ENCODE measurements at regions not wholly inside any gene's neighbourhood (a gene's known extent, or its start where the extent isn't known, plus 50 kb on each side); places are given as distances from the start of the nearest gene placed in this dataset.

DNA sequence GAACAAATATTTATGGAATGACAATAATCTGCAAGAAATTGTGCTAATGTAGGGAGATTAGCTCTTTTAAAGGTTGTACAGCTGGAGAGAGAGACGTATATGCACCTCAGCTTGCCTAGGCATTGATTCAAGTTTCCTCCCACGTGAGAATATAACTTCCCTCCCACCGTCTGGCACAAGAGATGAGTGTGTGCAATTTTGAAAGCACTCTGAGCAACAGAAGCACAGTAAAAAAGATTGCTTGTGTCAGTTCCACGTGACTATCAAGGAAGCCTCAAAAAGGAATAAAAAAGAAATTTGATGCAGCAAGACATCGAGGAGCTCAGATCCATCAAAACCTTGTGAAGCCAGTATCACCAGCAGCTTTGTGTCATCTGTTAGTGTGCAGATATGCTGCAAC is 435.3 kb downstream of the TUSC7 start:
- ATAC-seq (no peak), DNase-seq (no peak)
- Histone ChIP-seq H3K9me3 (ENCODE audit: control insufficient read depth in 2 of 3, low read length in 3 of 3) (no peaks in the 10 kb centered on the region), H3K27me3 (ENCODE audit: control insufficient read depth in 2 of 2, insufficient read depth in 2 of 2, low read length in 2 of 2) (no peaks in the 10 kb centered on the region), H3K4me1 (ENCODE audit: control insufficient read depth in 2 of 2, insufficient read depth in 2 of 2, low read length in 2 of 2) (no peaks in the 10 kb centered on the region), H3K4me3 (ENCODE audit: low read length) (no peak overlapping the region), H3K27ac (ENCODE audit: low read depth, low read length) (no peak overlapping the region), H3K36me3 (ENCODE audit: control insufficient read depth in 2 of 3, insufficient read depth in 3 of 3, low read length in 3 of 3) (no peaks in the 10 kb centered on the region)
- peaks cover 0 to 2% (median 0%) of the 10 kb centered on the region in 7 donors for H3K4me1 Mint-ChIP-seq
- ChIA-PET CTCF (no interaction called here), POLR2A (no interaction called here)
- no peak overlapping the region for H3K27ac Mint-ChIP-seq
- H3K9me3 Mint-ChIP-seq: peaks cover 0 to 9% (median 0%) of the 10 kb centered on the region in 11 donors
- intact Hi-C loops (cut with micrococcal nuclease): no loop called here
- H3K36me3 Mint-ChIP-seq: no peaks in the 10 kb centered on the region
- no peaks in the 10 kb centered on the region for H3K27me3 Mint-ChIP-seq
- no peak overlapping the region for H3K4me3 Mint-ChIP-seq

DNA sequence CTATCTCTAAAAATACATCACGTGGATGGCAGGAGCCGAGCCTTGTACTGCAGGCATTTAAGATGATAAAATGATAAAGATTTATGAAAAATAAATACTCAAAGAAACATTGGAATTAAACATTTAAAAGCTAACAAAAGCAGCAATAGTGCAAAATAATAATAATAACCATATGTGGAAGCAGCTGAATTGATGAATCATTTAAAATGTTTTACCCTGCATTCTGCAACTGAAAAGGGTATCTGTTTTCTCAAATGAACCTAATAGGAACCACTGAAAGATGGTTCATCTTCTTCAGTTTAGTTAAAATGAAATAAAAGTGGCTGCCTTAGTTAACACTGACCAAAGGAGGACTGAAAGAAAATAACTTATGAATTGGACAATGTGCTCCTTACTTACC is 436.1 kb downstream of the TUSC7 start:
- Mint-ChIP-seq H3K27me3 (no peaks in the 10 kb centered on the region), H3K36me3 (no peaks in the 10 kb centered on the region), H3K4me1 (peaks cover 0 to 2% (median 0%) of the 10 kb centered on the region in 7 donors), H3K27ac (no peak overlapping the region), H3K4me3 (no peak overlapping the region), H3K9me3 (peaks cover 0 to 9% (median under 1%) of the 10 kb centered on the region in 11 donors)
- Histone ChIP-seq H3K4me3 (ENCODE audit: low read length) (no peak overlapping the region), H3K4me1 (ENCODE audit: control insufficient read depth in 2 of 2, insufficient read depth in 2 of 2, low read length in 2 of 2) (no peaks in the 10 kb centered on the region), H3K27me3 (ENCODE audit: control insufficient read depth in 2 of 2, insufficient read depth in 2 of 2, low read length in 2 of 2) (no peaks in the 10 kb centered on the region), H3K9me3 (ENCODE audit: control insufficient read depth in 2 of 3, low read length in 3 of 3) (no peaks in the 10 kb centered on the region), H3K27ac (ENCODE audit: low read depth, low read length) (no peak overlapping the region), H3K36me3 (ENCODE audit: control insufficient read depth in 2 of 3, insufficient read depth in 3 of 3, low read length in 3 of 3) (no peaks in the 10 kb centered on the region)
- POLR2A ChIA-PET: interaction anchor here (0.7 kb wide), 1 partner anchor 19 kb away, joined by 3 read pairs; no protein-coding TSS in a partner anchor
- intact Hi-C loops (cut with micrococcal nuclease): no loop called here
- ATAC-seq (no peak), DNase-seq (no peak)
- CTCF ChIA-PET: no interaction called here

DNA sequence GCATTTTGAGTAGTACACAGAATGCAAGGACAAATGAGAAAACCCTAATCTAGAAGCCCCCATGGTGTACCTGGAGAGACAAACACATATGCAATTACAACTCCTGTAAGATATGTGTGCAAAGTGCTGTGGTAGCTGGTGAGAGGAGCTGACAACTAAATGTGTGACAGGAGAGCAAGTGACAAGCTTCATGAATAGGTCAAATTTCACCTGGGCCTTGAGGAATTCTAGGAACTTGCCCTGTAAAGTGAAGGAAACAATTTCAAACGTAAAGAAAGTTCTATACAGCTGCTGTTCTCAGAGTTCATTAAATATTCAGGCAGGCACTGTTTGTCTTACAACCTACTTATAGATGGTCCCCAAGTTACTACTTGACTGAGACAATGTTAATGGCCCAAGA is 437.0 kb downstream of the TUSC7 start:
- intact Hi-C loops (cut with micrococcal nuclease): no loop called here
- no peak for ATAC-seq
- POLR2A ChIA-PET: no interaction called here

DNA sequence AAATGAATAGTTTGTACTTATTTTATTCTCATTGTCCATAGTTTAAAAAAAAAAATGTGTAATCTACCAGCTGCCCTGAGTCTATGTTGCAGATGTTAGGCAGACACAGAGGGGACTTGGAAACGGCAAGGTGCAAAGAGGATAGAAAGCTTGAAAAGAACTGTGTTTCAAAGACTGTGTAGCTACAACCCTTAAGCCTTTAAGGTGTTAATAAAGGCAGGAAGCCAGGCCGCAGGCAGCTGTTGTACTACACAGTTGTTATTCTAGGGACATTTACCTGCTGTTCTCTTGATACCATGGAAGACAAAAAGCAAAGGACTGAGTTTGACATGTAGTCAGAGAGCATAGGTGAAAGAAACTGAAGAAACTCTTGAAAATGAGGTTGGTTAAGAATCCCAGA is 440.0 kb downstream of the TUSC7 start:
- Mint-ChIP-seq H3K4me3 (no peak overlapping the region), H3K36me3 (no peaks in the 10 kb centered on the region), H3K4me1 (peaks cover 0 to 2% (median 0%) of the 10 kb centered on the region in 7 donors), H3K9me3 (peaks cover 0 to 13% (median 5%) of the 10 kb centered on the region in 11 donors), H3K27me3 (no peaks in the 10 kb centered on the region), H3K27ac (no peak overlapping the region)
- no peak for DNase-seq
- Histone ChIP-seq H3K4me3 (ENCODE audit: low read length) (no peak overlapping the region), H3K36me3 (ENCODE audit: control insufficient read depth in 2 of 3, insufficient read depth in 3 of 3, low read length in 3 of 3) (no peaks in the 10 kb centered on the region), H3K9me3 (ENCODE audit: control insufficient read depth in 2 of 3, low read length in 3 of 3) (no peaks in the 10 kb centered on the region), H3K27ac (ENCODE audit: low read depth, low read length) (no peak overlapping the region), H3K4me1 (ENCODE audit: control insufficient read depth in 2 of 2, insufficient read depth in 2 of 2, low read length in 2 of 2) (no peaks in the 10 kb centered on the region), H3K27me3 (ENCODE audit: control insufficient read depth in 2 of 2, insufficient read depth in 2 of 2, low read length in 2 of 2) (no peaks in the 10 kb centered on the region)
- CTCF ChIA-PET: no interaction called here
- intact Hi-C loops (cut with micrococcal nuclease): no loop called here
- no peak for ATAC-seq
- POLR2A ChIA-PET: no interaction called here

More for the DNA sequence above, 437.0 kb downstream of the TUSC7 start:
- no peaks in the 10 kb centered on the region for H3K36me3 Mint-ChIP-seq
- no peak overlapping the region for H3K27ac Mint-ChIP-seq
- no peak for DNase-seq
- no peak overlapping the region for H3K27ac ChIP-seq (ENCODE audit: low read depth, low read length)
- H3K36me3 ChIP-seq (ENCODE audit: control insufficient read depth in 2 of 3, insufficient read depth in 3 of 3, low read length in 3 of 3): no peaks in the 10 kb centered on the region
- no peaks in the 10 kb centered on the region for H3K27me3 ChIP-seq (ENCODE audit: control insufficient read depth in 2 of 2, insufficient read depth in 2 of 2, low read length in 2 of 2)
- H3K9me3 ChIP-seq (ENCODE audit: control insufficient read depth in 2 of 3, low read length in 3 of 3): no peaks in the 10 kb centered on the region
- H3K4me3 ChIP-seq (ENCODE audit: low read length): no peak overlapping the region
- H3K4me1 ChIP-seq (ENCODE audit: control insufficient read depth in 2 of 2, insufficient read depth in 2 of 2, low read length in 2 of 2): no peaks in the 10 kb centered on the region
- H3K9me3 Mint-ChIP-seq: peaks cover 0 to 10% (median 3%) of the 10 kb centered on the region in 11 donors
- no peaks in the 10 kb centered on the region for H3K27me3 Mint-ChIP-seq
- CTCF ChIA-PET: no interaction called here
- no peak overlapping the region for H3K4me3 Mint-ChIP-seq
- H3K4me1 Mint-ChIP-seq: peaks cover 0 to 2% (median 0%) of the 10 kb centered on the region in 7 donors

DNA sequence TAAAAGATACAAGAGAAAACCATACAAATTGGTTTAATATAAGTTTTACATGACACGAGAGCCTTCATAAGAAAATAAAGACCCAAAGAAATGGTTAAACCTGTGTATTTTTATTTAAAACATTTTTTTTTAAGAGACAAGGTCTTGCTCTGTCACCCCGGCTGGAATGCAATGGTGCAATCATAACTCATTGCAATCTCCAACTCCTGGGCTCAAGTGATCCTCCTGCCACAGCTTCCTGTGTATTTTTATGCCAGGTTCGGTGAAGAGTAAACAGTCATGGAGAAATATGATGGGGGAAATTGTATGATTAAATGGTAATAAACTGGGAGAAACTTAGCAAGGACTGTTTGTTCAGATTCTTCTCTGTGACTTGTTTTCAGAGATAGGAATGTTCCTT is 441.0 kb downstream of the TUSC7 start:
- CTCF ChIA-PET: no interaction called here

DNA sequence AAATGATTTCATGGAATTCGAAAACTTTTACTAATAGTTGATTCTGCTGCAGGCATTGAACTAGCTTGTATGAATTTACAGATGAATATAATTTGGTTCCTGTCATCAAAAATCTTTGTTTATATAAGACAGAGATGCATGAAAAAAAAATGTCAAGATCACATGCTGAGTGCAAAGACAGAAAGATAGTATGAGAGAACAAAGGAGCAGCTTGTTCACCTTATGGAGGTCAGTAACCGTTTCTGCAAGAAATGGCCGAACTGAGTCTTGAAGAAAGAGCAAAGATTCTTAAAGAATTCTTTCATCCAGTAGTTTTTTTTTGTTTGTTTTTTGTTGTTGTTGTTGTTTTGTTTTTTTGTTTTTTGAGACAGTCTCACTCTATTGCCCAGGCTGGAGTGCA is 450.6 kb downstream of the TUSC7 start:
- no peak overlapping the region for H3K4me3 ChIP-seq (ENCODE audit: low read length)
- Mint-ChIP-seq H3K9me3 (peaks cover 0 to 10% (median 2%) of the 10 kb centered on the region in 11 donors), H3K27me3 (no peaks in the 10 kb centered on the region), H3K4me1 (no peaks in the 10 kb centered on the region), H3K27ac (no peak overlapping the region), H3K36me3 (no peaks in the 10 kb centered on the region), H3K4me3 (no peak overlapping the region)
- no peaks in the 10 kb centered on the region for H3K27me3 ChIP-seq (ENCODE audit: control insufficient read depth in 2 of 2, insufficient read depth in 2 of 2, low read length in 2 of 2)
- intact Hi-C loops (cut with micrococcal nuclease): no loop called here
- DNase-seq (no peak), ATAC-seq (no peak)
- no peaks in the 10 kb centered on the region for H3K36me3 ChIP-seq (ENCODE audit: control insufficient read depth in 2 of 3, insufficient read depth in 3 of 3, low read length in 3 of 3)
- H3K27ac ChIP-seq (ENCODE audit: low read depth, low read length): no peak overlapping the region
- ChIA-PET POLR2A (no interaction called here), CTCF (interaction anchor here (0.7 kb wide), 2 partner anchors 24 to 966 kb away, joined by 3 read pairs; no protein-coding TSS in a partner anchor)
- H3K4me1 ChIP-seq (ENCODE audit: control insufficient read depth in 2 of 2, insufficient read depth in 2 of 2, low read length in 2 of 2): no peaks in the 10 kb centered on the region
- H3K9me3 ChIP-seq (ENCODE audit: control insufficient read depth in 2 of 3, low read length in 3 of 3): no peaks in the 10 kb centered on the region

More for the DNA sequence above, 441.0 kb downstream of the TUSC7 start:
- ATAC-seq: no peak
- H3K36me3 ChIP-seq (ENCODE audit: control insufficient read depth in 2 of 3, insufficient read depth in 3 of 3, low read length in 3 of 3): no peaks in the 10 kb centered on the region
- no peaks in the 10 kb centered on the region for H3K27me3 Mint-ChIP-seq
- H3K27ac Mint-ChIP-seq: no peak overlapping the region
- no peak overlapping the region for H3K27ac ChIP-seq (ENCODE audit: low read depth, low read length)
- no peaks in the 10 kb centered on the region for H3K9me3 ChIP-seq (ENCODE audit: control insufficient read depth in 2 of 3, low read length in 3 of 3)
- no peaks in the 10 kb centered on the region for H3K4me1 ChIP-seq (ENCODE audit: control insufficient read depth in 2 of 2, insufficient read depth in 2 of 2, low read length in 2 of 2)
- DNase-seq: no peak
- no peaks in the 10 kb centered on the region for H3K36me3 Mint-ChIP-seq
- H3K4me1 Mint-ChIP-seq: no peaks in the 10 kb centered on the region
- no peak overlapping the region for H3K4me3 ChIP-seq (ENCODE audit: low read length)
- no peak overlapping the region for H3K4me3 Mint-ChIP-seq
- no peaks in the 10 kb centered on the region for H3K27me3 ChIP-seq (ENCODE audit: control insufficient read depth in 2 of 2, insufficient read depth in 2 of 2, low read length in 2 of 2)
- H3K9me3 Mint-ChIP-seq: peaks cover 0 to 13% (median 5%) of the 10 kb centered on the region in 11 donors
- intact Hi-C loops (cut with micrococcal nuclease): no loop called here
- POLR2A ChIA-PET: no interaction called here

DNA sequence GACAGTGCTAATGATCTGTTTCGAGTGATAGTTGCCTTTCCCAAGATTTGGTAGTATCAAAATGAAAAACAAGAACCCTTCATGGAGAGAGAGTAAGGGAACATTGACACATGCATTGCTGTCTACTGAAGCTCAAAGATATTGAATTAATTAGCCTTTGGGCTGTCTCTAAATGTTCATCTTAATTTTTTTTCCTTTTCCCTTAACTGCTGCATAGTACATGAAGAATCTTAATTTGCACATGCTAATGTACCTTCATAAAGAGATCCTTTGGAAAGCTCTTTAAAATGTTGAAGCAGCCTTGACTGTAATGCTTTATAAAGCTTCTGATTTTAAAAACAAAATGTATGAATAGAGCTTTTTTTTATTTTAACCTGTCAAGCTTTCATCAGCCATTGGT is 452.2 kb downstream of the TUSC7 start:
- CTCF ChIA-PET: no interaction called here
- ATAC-seq (no peak), DNase-seq (no peak)
- H3K4me1 Mint-ChIP-seq: no peaks in the 10 kb centered on the region
- Histone ChIP-seq H3K9me3 (ENCODE audit: control insufficient read depth in 2 of 3, low read length in 3 of 3) (no peaks in the 10 kb centered on the region), H3K4me1 (ENCODE audit: control insufficient read depth in 2 of 2, insufficient read depth in 2 of 2, low read length in 2 of 2) (no peaks in the 10 kb centered on the region), H3K4me3 (ENCODE audit: low read length) (no peak overlapping the region), H3K27me3 (ENCODE audit: control insufficient read depth in 2 of 2, insufficient read depth in 2 of 2, low read length in 2 of 2) (no peaks in the 10 kb centered on the region), H3K36me3 (ENCODE audit: control insufficient read depth in 2 of 3, insufficient read depth in 3 of 3, low read length in 3 of 3) (no peaks in the 10 kb centered on the region), H3K27ac (ENCODE audit: low read depth, low read length) (no peak overlapping the region)
- H3K27me3 Mint-ChIP-seq: no peaks in the 10 kb centered on the region
- H3K36me3 Mint-ChIP-seq: no peaks in the 10 kb centered on the region
- peaks cover 0 to 14% (median 2%) of the 10 kb centered on the region in 11 donors for H3K9me3 Mint-ChIP-seq
- POLR2A ChIA-PET: no interaction called here
- no peak overlapping the region for H3K27ac Mint-ChIP-seq
- intact Hi-C loops (cut with micrococcal nuclease): no loop called here
- H3K4me3 Mint-ChIP-seq: no peak overlapping the region

Measured in naive thymus-derived CD4-positive, alpha-beta T cell (primary cell).